ENCODE measurements at regions not wholly inside any gene's neighbourhood (a gene's known extent, or its start where the extent isn't known, plus 50 kb on each side); places are given as distances from the start of the nearest gene placed in this dataset.

DNA sequence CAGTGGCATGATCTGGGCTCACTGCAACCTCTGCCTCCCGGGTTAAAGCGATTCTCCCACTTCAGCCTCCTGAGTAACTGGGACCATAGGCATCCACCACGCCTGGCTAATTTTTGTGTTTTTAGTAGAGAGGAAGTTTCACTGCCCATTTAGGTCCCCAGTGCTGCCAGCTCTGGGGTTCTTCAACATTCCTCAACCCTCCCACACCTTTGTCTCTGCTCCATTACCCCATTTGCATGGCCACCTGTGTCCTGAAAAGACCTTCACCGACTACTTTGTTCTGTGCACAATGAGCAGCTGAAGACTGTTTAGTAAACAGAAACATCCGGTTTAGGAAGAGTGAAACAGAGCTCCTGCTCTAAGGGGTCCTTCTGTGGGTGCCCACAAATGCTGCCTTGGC is 92.0 kb downstream of the FAM43A start:
- H3K36me3 ChIP-seq (ENCODE audit: control insufficient read depth in 2 of 2, insufficient read depth in 2 of 2, low read length in 1 of 2): no peaks in the 10 kb centered on the region
- H3K4me1 ChIP-seq (ENCODE audit: control insufficient read depth in 2 of 2, insufficient read depth in 2 of 2, low read length in 2 of 2): no peaks in the 10 kb centered on the region
- WGBS: 85% methylated on average over 5 of the region's 5 CpGs
- H3K9me3 ChIP-seq (ENCODE audit: control insufficient read depth in 2 of 2, insufficient read depth in 1 of 2, low read length in 1 of 2): no peaks in the 10 kb centered on the region
- no peak for DNase-seq (ENCODE audit: low read depth in 6 of 9, low spot score in 9 of 9)
- H3K27me3 ChIP-seq (ENCODE audit: control insufficient read depth in 2 of 2, insufficient read depth in 1 of 2, low read length in 1 of 2): peaks cover 0 to 6% of the 10 kb centered on the region in 2 donors
- no peak overlapping the region for H3K4me3 ChIP-seq (ENCODE audit: low read length in 2 of 2)
- H3K27ac ChIP-seq (ENCODE audit: low read depth in 1 of 2, low read length in 1 of 2): no peak overlapping the region

GRCh38 chr3:194779729-194780224 is 94.1 kb downstream of the FAM43A start:
- no peak for DNase-seq (ENCODE audit: low read depth in 6 of 9, low spot score in 9 of 9)
- H3K27ac ChIP-seq (ENCODE audit: low read depth in 1 of 2, low read length in 1 of 2): no peak overlapping the region
- H3K36me3 ChIP-seq (ENCODE audit: control insufficient read depth in 2 of 2, insufficient read depth in 2 of 2, low read length in 1 of 2): no peaks in the 10 kb centered on the region
- 91% methylated on average over 4 of the region's 4 CpGs for WGBS
- H3K4me3 ChIP-seq (ENCODE audit: low read length in 2 of 2): no peak overlapping the region
- peaks cover 0 to 6% of the 10 kb centered on the region in 2 donors for H3K27me3 ChIP-seq (ENCODE audit: control insufficient read depth in 2 of 2, insufficient read depth in 1 of 2, low read length in 1 of 2)
- H3K9me3 ChIP-seq (ENCODE audit: control insufficient read depth in 2 of 2, insufficient read depth in 1 of 2, low read length in 1 of 2): no peaks in the 10 kb centered on the region
- no peaks in the 10 kb centered on the region for H3K4me1 ChIP-seq (ENCODE audit: control insufficient read depth in 2 of 2, insufficient read depth in 2 of 2, low read length in 2 of 2)

GRCh38 chr3:194780706-194781105 is 95.0 kb downstream of the FAM43A start:
- H3K9me3 ChIP-seq (ENCODE audit: control insufficient read depth in 2 of 2, insufficient read depth in 1 of 2, low read length in 1 of 2): no peaks in the 10 kb centered on the region
- no peak overlapping the region for H3K4me3 ChIP-seq (ENCODE audit: low read length in 2 of 2)
- H3K4me1 ChIP-seq (ENCODE audit: control insufficient read depth in 2 of 2, insufficient read depth in 2 of 2, low read length in 2 of 2): no peaks in the 10 kb centered on the region
- no peak overlapping the region for H3K27ac ChIP-seq (ENCODE audit: low read depth in 1 of 2, low read length in 1 of 2)
- H3K36me3 ChIP-seq (ENCODE audit: control insufficient read depth in 2 of 2, insufficient read depth in 2 of 2, low read length in 1 of 2): no peaks in the 10 kb centered on the region
- peaks cover 0 to 6% of the 10 kb centered on the region in 2 donors for H3K27me3 ChIP-seq (ENCODE audit: control insufficient read depth in 2 of 2, insufficient read depth in 1 of 2, low read length in 1 of 2)
- 97% methylated on average over 5 of the region's 5 CpGs for WGBS
- DNase-seq (ENCODE audit: low read depth in 6 of 9, low spot score in 9 of 9): no peak

GRCh38 chr3:194781617-194782016 is 95.9 kb downstream of the FAM43A start:
- H3K4me1 ChIP-seq (ENCODE audit: control insufficient read depth in 2 of 2, insufficient read depth in 2 of 2, low read length in 2 of 2): no peaks in the 10 kb centered on the region
- H3K4me3 ChIP-seq (ENCODE audit: low read length in 2 of 2): no peak overlapping the region
- no peaks in the 10 kb centered on the region for H3K9me3 ChIP-seq (ENCODE audit: control insufficient read depth in 2 of 2, insufficient read depth in 1 of 2, low read length in 1 of 2)
- H3K27me3 ChIP-seq (ENCODE audit: control insufficient read depth in 2 of 2, insufficient read depth in 1 of 2, low read length in 1 of 2): peaks cover 0 to 6% of the 10 kb centered on the region in 2 donors
- no peaks in the 10 kb centered on the region for H3K36me3 ChIP-seq (ENCODE audit: control insufficient read depth in 2 of 2, insufficient read depth in 2 of 2, low read length in 1 of 2)
- no peak overlapping the region for H3K27ac ChIP-seq (ENCODE audit: low read depth in 1 of 2, low read length in 1 of 2)
- WGBS: 93% methylated on average over 2 of the region's 2 CpGs
- no peak for DNase-seq (ENCODE audit: low read depth in 6 of 9, low spot score in 9 of 9)

DNA sequence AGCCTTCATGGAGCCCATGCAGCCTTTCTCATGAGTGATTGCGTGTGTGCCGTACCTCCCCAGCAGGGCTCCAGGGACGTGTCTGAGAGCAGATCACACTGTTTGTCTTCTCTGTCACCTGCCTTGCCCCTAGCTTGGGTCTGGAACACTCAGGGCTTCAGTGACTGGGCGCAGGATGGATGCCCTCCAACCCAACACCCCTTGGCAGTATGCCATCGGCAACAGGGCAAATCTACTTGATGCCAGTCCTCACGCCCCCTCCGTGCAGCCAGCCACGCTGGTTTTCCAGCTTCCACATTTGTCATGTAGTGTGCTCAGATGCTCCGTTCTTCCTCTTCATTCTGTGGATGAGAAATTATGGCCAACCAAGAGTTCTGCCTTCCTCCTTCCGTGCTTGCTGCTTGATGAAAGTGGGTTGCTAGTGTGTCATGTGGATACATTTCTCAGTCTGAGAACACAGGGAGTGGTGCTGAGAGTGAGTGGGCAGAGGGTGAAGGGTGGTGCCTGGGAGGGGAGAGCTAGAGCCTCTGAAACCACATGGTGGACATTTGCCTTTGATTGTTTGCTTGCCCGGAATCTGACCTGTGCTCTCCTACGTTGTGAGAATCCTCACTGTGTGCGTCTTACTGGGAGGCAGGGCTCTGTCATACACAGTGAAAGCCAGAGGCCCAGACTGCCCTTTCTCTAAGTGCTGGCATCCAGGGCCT is 97.2 kb downstream of the FAM43A start:
- peaks cover 0 to 6% of the 10 kb centered on the region in 2 donors for H3K27me3 ChIP-seq (ENCODE audit: control insufficient read depth in 2 of 2, insufficient read depth in 1 of 2, low read length in 1 of 2)
- no peak overlapping the region for H3K4me3 ChIP-seq (ENCODE audit: low read length in 2 of 2)
- no peaks in the 10 kb centered on the region for H3K36me3 ChIP-seq (ENCODE audit: control insufficient read depth in 2 of 2, insufficient read depth in 2 of 2, low read length in 1 of 2)
- H3K4me1 ChIP-seq (ENCODE audit: control insufficient read depth in 2 of 2, insufficient read depth in 2 of 2, low read length in 2 of 2): no peaks in the 10 kb centered on the region
- no peak overlapping the region for H3K27ac ChIP-seq (ENCODE audit: low read depth in 1 of 2, low read length in 1 of 2)
- 96% methylated on average over 13 of the region's 13 CpGs for WGBS
- no peaks in the 10 kb centered on the region for H3K9me3 ChIP-seq (ENCODE audit: control insufficient read depth in 2 of 2, insufficient read depth in 1 of 2, low read length in 1 of 2)
- DNase-seq (ENCODE audit: low read depth in 6 of 9, low spot score in 9 of 9): no peak

DNA sequence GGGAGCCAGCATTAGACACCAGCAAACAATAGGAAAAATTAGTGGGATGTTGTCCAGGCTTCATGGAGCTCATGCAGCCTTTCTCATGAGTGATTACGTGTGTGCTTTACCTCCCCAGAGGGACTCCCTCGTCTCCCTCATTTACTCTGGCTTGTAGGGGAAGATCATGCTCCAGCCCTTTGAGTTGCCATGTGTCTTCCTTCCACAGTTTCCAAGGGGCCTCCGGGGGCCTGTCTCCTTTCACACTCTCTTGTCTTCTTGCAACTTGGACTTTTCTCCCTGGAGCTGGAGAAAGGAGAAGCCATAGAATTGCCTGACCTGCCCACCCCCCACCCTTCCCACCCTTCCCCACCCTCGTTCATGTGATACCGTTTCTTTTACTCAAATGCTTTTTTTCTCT is 98.7 kb downstream of the FAM43A start:
- 91% methylated on average over 5 of the region's 5 CpGs for WGBS
- Histone ChIP-seq H3K27ac (ENCODE audit: low read depth in 1 of 2, low read length in 1 of 2) (no peak overlapping the region), H3K27me3 (ENCODE audit: control insufficient read depth in 2 of 2, insufficient read depth in 1 of 2, low read length in 1 of 2) (peaks cover 0 to 4% of the 10 kb centered on the region in 2 donors), H3K4me3 (ENCODE audit: low read length in 2 of 2) (no peak overlapping the region), H3K36me3 (ENCODE audit: control insufficient read depth in 2 of 2, insufficient read depth in 2 of 2, low read length in 1 of 2) (no peaks in the 10 kb centered on the region), H3K4me1 (ENCODE audit: control insufficient read depth in 2 of 2, insufficient read depth in 2 of 2, low read length in 2 of 2) (no peaks in the 10 kb centered on the region), H3K9me3 (ENCODE audit: control insufficient read depth in 2 of 2, insufficient read depth in 1 of 2, low read length in 1 of 2) (no peaks in the 10 kb centered on the region)
- DNase-seq (ENCODE audit: low read depth in 6 of 9, low spot score in 9 of 9): no peak

DNA sequence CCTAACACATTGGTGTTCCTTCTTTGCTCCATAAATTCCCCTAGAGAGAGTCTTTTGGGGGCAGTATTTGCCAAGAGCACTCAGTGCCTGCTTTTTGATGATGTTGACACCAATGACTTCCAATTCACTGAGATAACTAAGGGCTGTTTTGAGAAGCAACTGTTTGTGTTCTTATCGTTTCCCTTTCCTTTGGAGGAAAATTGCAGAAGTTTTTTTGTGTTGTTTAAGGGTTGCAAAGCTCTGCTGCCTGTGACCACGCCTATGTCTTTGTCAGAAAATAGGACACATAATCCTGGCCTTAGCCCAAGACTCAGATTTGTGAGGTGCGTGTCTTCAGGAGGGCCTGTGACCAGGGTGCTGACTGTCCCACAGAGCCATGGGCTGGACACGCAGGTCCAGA is 99.6 kb downstream of the FAM43A start:
- Histone ChIP-seq H3K27ac (ENCODE audit: low read depth in 1 of 2, low read length in 1 of 2) (no peak overlapping the region), H3K4me1 (ENCODE audit: control insufficient read depth in 2 of 2, insufficient read depth in 2 of 2, low read length in 2 of 2) (no peaks in the 10 kb centered on the region), H3K36me3 (ENCODE audit: control insufficient read depth in 2 of 2, insufficient read depth in 2 of 2, low read length in 1 of 2) (no peaks in the 10 kb centered on the region), H3K9me3 (ENCODE audit: control insufficient read depth in 2 of 2, insufficient read depth in 1 of 2, low read length in 1 of 2) (no peaks in the 10 kb centered on the region), H3K27me3 (ENCODE audit: control insufficient read depth in 2 of 2, insufficient read depth in 1 of 2, low read length in 1 of 2) (no peaks in the 10 kb centered on the region), H3K4me3 (ENCODE audit: low read length in 2 of 2) (no peak overlapping the region)
- WGBS: 88% methylated on average over 4 of the region's 4 CpGs
- no peak for DNase-seq (ENCODE audit: low read depth in 6 of 9, low spot score in 9 of 9)

GRCh38 chr3:194787072-194787471 is 101.4 kb downstream of the FAM43A start:
- H3K4me3 ChIP-seq (ENCODE audit: low read length in 2 of 2): no peak overlapping the region
- no peak overlapping the region for H3K27ac ChIP-seq (ENCODE audit: low read depth in 1 of 2, low read length in 1 of 2)
- H3K27me3 ChIP-seq (ENCODE audit: control insufficient read depth in 2 of 2, insufficient read depth in 1 of 2, low read length in 1 of 2): no peaks in the 10 kb centered on the region
- DNase-seq (ENCODE audit: low read depth in 6 of 9, low spot score in 9 of 9): no peak
- H3K36me3 ChIP-seq (ENCODE audit: control insufficient read depth in 2 of 2, insufficient read depth in 2 of 2, low read length in 1 of 2): no peaks in the 10 kb centered on the region
- H3K9me3 ChIP-seq (ENCODE audit: control insufficient read depth in 2 of 2, insufficient read depth in 1 of 2, low read length in 1 of 2): no peaks in the 10 kb centered on the region
- no peaks in the 10 kb centered on the region for H3K4me1 ChIP-seq (ENCODE audit: control insufficient read depth in 2 of 2, insufficient read depth in 2 of 2, low read length in 2 of 2)
- WGBS: 96% methylated on average over 2 of the region's 2 CpGs

- WGBS: 96% methylated on average over 6 of the region's 6 CpGs
- no peak overlapping the region for H3K4me3 ChIP-seq (ENCODE audit: low read length in 2 of 2)
- H3K36me3 ChIP-seq (ENCODE audit: control insufficient read depth in 2 of 2, insufficient read depth in 2 of 2, low read length in 1 of 2): no peaks in the 10 kb centered on the region
- no peak overlapping the region for H3K27ac ChIP-seq (ENCODE audit: low read depth in 1 of 2, low read length in 1 of 2)
- H3K4me1 ChIP-seq (ENCODE audit: control insufficient read depth in 2 of 2, insufficient read depth in 2 of 2, low read length in 2 of 2): no peaks in the 10 kb centered on the region
- no peak for DNase-seq (ENCODE audit: low read depth in 6 of 9, low spot score in 9 of 9)
- no peaks in the 10 kb centered on the region for H3K9me3 ChIP-seq (ENCODE audit: control insufficient read depth in 2 of 2, insufficient read depth in 1 of 2, low read length in 1 of 2)
- no peaks in the 10 kb centered on the region for H3K27me3 ChIP-seq (ENCODE audit: control insufficient read depth in 2 of 2, insufficient read depth in 1 of 2, low read length in 1 of 2)
Measured at GRCh38 chr3:194787650-194788049, 102.0 kb downstream of the FAM43A start.

Measured in thymus (tissue), 11 donors.